H1 (cell line): ENCODE measurements at regions not wholly inside any gene's neighbourhood (a gene's known extent, or its start where the extent isn't known, plus 50 kb on each side); places are given as distances from the start of the nearest gene placed in this dataset.

Experiments
- CTCF ChIA-PET: fragments of 300-600 bp; sonication (Branson Sonifier 250); formaldehyde crosslinking; loops from one replicate; lab custom pipeline; 2021; ENCODE audit not compliant: partially characterized antibody; lab: Charles Lee
- POLR2A ChIA-PET: fragments of 300-600 bp; sonication (Branson Sonifier 250); formaldehyde crosslinking; loops from one replicate; lab custom pipeline; 2021; ENCODE audit warnings: inconsistent platforms; ENCODE audit not compliant: partially characterized antibody; lab: Charles Lee
- DNase-seq, 2 experiments: peaks; one replicate each; pipeline versions ENCODE4 v3.0.0 to v3.0.0-alpha.2; 2010 to 2022; ENCODE audit warnings: low spot score in 2 of 2, low read depth in 1 of 2, mixed read lengths in 1 of 2
- FAIRE-seq: peaks from 2 replicates; lab custom pipeline; 2011; peaks lifted over from hg19 to GRCh38; lab: Jason Lieb, UNC
- H2AFZ ChIP-seq: 2 replicates; pipeline ENCODE4 v1.8.1; 2012; ENCODE audit warnings: low read length, inconsistent platforms
- H2AK5ac ChIP-seq: 2 replicates; pipeline ENCODE4 v1.6.1; 2013; ENCODE audit warnings: low read depth, low read length
- H2BK120ac ChIP-seq: replicated peaks from 2 replicates; pipeline ENCODE3; 2013; ENCODE audit warnings: low read depth, low read length, inconsistent platforms
- H2BK12ac ChIP-seq: 2 replicates; pipeline ENCODE4 v1.6.1; 2013; ENCODE audit warnings: low read depth, low read length
- H2BK15ac ChIP-seq: 2 replicates; pipeline ENCODE4 v1.6.1; 2013; ENCODE audit warnings: low read length
- H2BK20ac ChIP-seq: 2 replicates; pipeline ENCODE4 v1.6.1; 2013; ENCODE audit warnings: low read length
- H2BK5ac ChIP-seq: 2 replicates; pipeline ENCODE4 v1.6.1; 2013; ENCODE audit warnings: low read depth, low read length
- H3K14ac ChIP-seq: 2 replicates; pipeline ENCODE4 v1.6.1; 2013; ENCODE audit warnings: inconsistent platforms; ENCODE audit not compliant: insufficient read length
- H3K18ac ChIP-seq: 2 replicates; pipeline ENCODE4 v1.6.1; 2013; ENCODE audit warnings: low read length; ENCODE audit errors: extremely low read depth
- H3K23ac ChIP-seq: 2 replicates; pipeline ENCODE4 v1.6.1; 2013; ENCODE audit warnings: inconsistent platforms; ENCODE audit not compliant: insufficient read length
- H3K23me2 ChIP-seq: 2 replicates; pipeline ENCODE4 v1.6.1; 2013; ENCODE audit warnings: low read depth, low read length
- H3K27ac ChIP-seq: 2 replicates; pipeline ENCODE4 v1.6.1; 2011; ENCODE audit warnings: low read depth, low read length, inconsistent platforms
- H3K27me3 ChIP-seq, 4 experiments: replicated peaks in 1 of 4; 1 replicate in 1 of 4; 2 replicates in 3 of 4; pipeline versions ENCODE4 v1.6.1 to v1.8.1; 2011 to 2013; ENCODE audit warnings: low read length in 3 of 4, mild to moderate bottlenecking in 3 of 4, inconsistent platforms in 2 of 4, mixed read lengths in 2 of 4, moderate library complexity in 1 of 4; ENCODE audit not compliant: control insufficient read depth in 3 of 4, insufficient read depth in 3 of 4; ENCODE audit errors: extremely low read depth in 1 of 4
- H3K36me3 ChIP-seq, 4 experiments: 2 replicates each; pipeline versions ENCODE4 v1.6.1 to v1.8.1; 2011 to 2013; ENCODE audit warnings: mild to moderate bottlenecking in 4 of 4, low read length in 3 of 4, moderate library complexity in 2 of 4, control low read depth in 1 of 4, inconsistent platforms in 1 of 4; ENCODE audit not compliant: insufficient read depth in 4 of 4, control insufficient read depth in 2 of 4
- H3K4ac ChIP-seq: replicated peaks from 2 replicates; pipeline ENCODE3; 2013; ENCODE audit warnings: low read length, low read depth, mixed read lengths, inconsistent platforms; ENCODE audit not compliant: insufficient read length
- H3K4me1 ChIP-seq, 4 experiments: replicated peaks in 1 of 4; 1 replicate in 1 of 4; 2 replicates in 3 of 4; pipeline versions ENCODE4 v1.6.1 to v1.8.1; 2011 to 2013; ENCODE audit warnings: low read length in 3 of 4, inconsistent platforms in 2 of 4, mixed read lengths in 1 of 4; ENCODE audit not compliant: insufficient read depth in 4 of 4, control insufficient read depth in 3 of 4
- H3K4me2 ChIP-seq, 2 experiments: 2 replicates each; pipeline versions ENCODE4 v1.6.1 to v1.8.1; 2011 to 2013; ENCODE audit warnings: low read depth in 2 of 2, low read length in 2 of 2, control low read depth in 1 of 2, inconsistent platforms in 1 of 2, mild to moderate bottlenecking in 1 of 2; ENCODE audit not compliant: insufficient read depth in 1 of 2
- H3K4me3 ChIP-seq, 4 experiments: fragments of 200-600, 300-600 bp in 1 of 4; sonication (generic), shearing (Covaris generic), sonication (Bioruptor Twin) in 1 of 4; 2 replicates each; pipeline versions ENCODE4 v1.5.1 to v1.8.1; 2011 to 2016; ENCODE audit warnings: low read length in 4 of 4, low read depth in 3 of 4, control low read depth in 2 of 4, inconsistent platforms in 2 of 4, mild to moderate bottlenecking in 2 of 4, mixed read lengths in 1 of 4, moderate library complexity in 1 of 4; ENCODE audit not compliant: insufficient read depth in 2 of 4; ENCODE audit errors: extremely low read depth in 1 of 4
- H3K56ac ChIP-seq: replicated peaks from 2 replicates; pipeline ENCODE3; 2013; ENCODE audit warnings: low read depth, mild to moderate bottlenecking, mixed read lengths, low read length, inconsistent platforms; ENCODE audit not compliant: insufficient read length
- H3K79me1 ChIP-seq: 2 replicates; pipeline ENCODE4 v1.6.1; 2013; ENCODE audit warnings: low read depth, low read length, control low read depth
- H3K79me2 ChIP-seq, 2 experiments: 2 replicates each; pipeline versions ENCODE4 v1.6.1 to v1.8.1; 2012 to 2013; ENCODE audit warnings: low read length in 2 of 2, mild to moderate bottlenecking in 2 of 2, inconsistent platforms in 1 of 2; ENCODE audit not compliant: insufficient read depth in 2 of 2, control insufficient read depth in 1 of 2
- H3K9ac ChIP-seq, 4 experiments: replicated peaks in 1 of 4; 1 replicate in 1 of 4; 2 replicates in 3 of 4; pipeline versions ENCODE4 v1.6.1 to v1.8.1; 2011 to 2013; ENCODE audit warnings: low read depth in 3 of 4, low read length in 3 of 4, control low read depth in 2 of 4, mild to moderate bottlenecking in 2 of 4, moderate library complexity in 2 of 4, inconsistent platforms in 1 of 4; ENCODE audit errors: extremely low read depth in 1 of 4
- H3K9me3 ChIP-seq, 2 experiments: 2 replicates each; pipeline versions ENCODE4 v1.6.1 to v1.8.1; 2012 to 2013; ENCODE audit warnings: mild to moderate bottlenecking in 2 of 2, moderate library complexity in 2 of 2, control low read depth in 1 of 2, inconsistent platforms in 1 of 2, low read depth in 1 of 2, low read length in 1 of 2, mixed read lengths in 1 of 2; ENCODE audit not compliant: insufficient read depth in 2 of 2
- H4K20me1 ChIP-seq, 2 experiments: replicated peaks in 1 of 2; 2 replicates each; pipeline versions ENCODE3 to v1.8.1; 2011 to 2013; ENCODE audit warnings: inconsistent platforms in 2 of 2, low read length in 2 of 2, mild to moderate bottlenecking in 1 of 2; ENCODE audit not compliant: insufficient read depth in 2 of 2, control insufficient read depth in 1 of 2
- H4K5ac ChIP-seq: 2 replicates; pipeline ENCODE4 v1.6.1; 2013; ENCODE audit warnings: low read length, low read depth, mixed read lengths, inconsistent platforms; ENCODE audit not compliant: insufficient read length
- H4K8ac ChIP-seq: 2 replicates; pipeline ENCODE4 v1.8.0; 2013; ENCODE audit warnings: mild to moderate bottlenecking, moderate library complexity, low read length, inconsistent platforms; ENCODE audit not compliant: insufficient read depth; ENCODE audit errors: extremely low read depth
- H4K91ac ChIP-seq: replicated peaks from 2 replicates; pipeline ENCODE3; 2013; ENCODE audit warnings: low read length, mixed read lengths, inconsistent platforms; ENCODE audit not compliant: insufficient read length
- EGR1 ChIP-seq: IDR thresholded peaks from 2 replicates; pipeline ENCODE4 v1.6.1; 2011; ENCODE audit warnings: low read depth, low read length, borderline replicate concordance
- EP300 ChIP-seq, 2 experiments: IDR thresholded peaks; 1 replicate in 1 of 2; 2 replicates in 1 of 2; pipeline ENCODE4 v1.6.1; 2011 to 2012; ENCODE audit warnings: low read depth in 2 of 2, low read length in 2 of 2, mild to moderate bottlenecking in 2 of 2, borderline replicate concordance in 1 of 2, inconsistent platforms in 1 of 2, moderate library complexity in 1 of 2
- GABPA ChIP-seq: IDR thresholded peaks from 2 replicates; pipeline ENCODE4 v1.6.1; 2011; ENCODE audit warnings: mild to moderate bottlenecking, low read length, moderate library complexity, borderline replicate concordance; ENCODE audit not compliant: insufficient read depth
- GTF2F1 ChIP-seq: IDR thresholded peaks from 2 replicates; pipeline ENCODE4 v1.6.1; 2012; ENCODE audit warnings: low read depth, low read length, improper control_type of control experiment, borderline replicate concordance
- HDAC2 ChIP-seq, 2 experiments: fragments of 300-600 bp in 1 of 2; sonication (generic) in 1 of 2; IDR thresholded peaks; 2 replicates each; pipeline ENCODE4 v1.6.1; 2011 to 2012; ENCODE audit warnings: low read depth in 2 of 2, low read length in 2 of 2, mild to moderate bottlenecking in 2 of 2, moderate library complexity in 2 of 2, borderline replicate concordance in 1 of 2, inconsistent platforms in 1 of 2
- JUN ChIP-seq: IDR thresholded peaks from 2 replicates; pipeline ENCODE4 v1.6.1; 2011; ENCODE audit warnings: low read depth, mild to moderate bottlenecking, improper control_type of control experiment, low read length
- RBBP5 ChIP-seq: IDR thresholded peaks from 2 replicates; pipeline ENCODE4 v1.7.1; 2012; ENCODE audit warnings: low read depth, mild to moderate bottlenecking, inconsistent platforms, low read length, moderate library complexity, borderline replicate concordance
- RNF2 ChIP-seq: fragments of 200-900, 300-1000 bp; sonication (generic); IDR thresholded peaks from 2 replicates; pipeline ENCODE4 v1.7.1; 2016; ENCODE audit warnings: borderline replicate concordance, low read depth, mild to moderate bottlenecking, antibody characterized with exemption, low read length; ENCODE audit not compliant: poor library complexity, severe bottlenecking; ENCODE audit errors: missing control alignments
- SIRT6 ChIP-seq: IDR thresholded peaks from one replicate; pipeline ENCODE4 v1.7.1; 2012; ENCODE audit warnings: low read length, inconsistent platforms
- SP1 ChIP-seq: IDR thresholded peaks from 2 replicates; pipeline ENCODE4 v1.6.1; 2011; ENCODE audit warnings: low read depth, low read length
- SP4 ChIP-seq: IDR thresholded peaks from 2 replicates; pipeline ENCODE4 v1.6.1; 2012; ENCODE audit warnings: low read length, inconsistent platforms
- SRF ChIP-seq: IDR thresholded peaks from 2 replicates; pipeline ENCODE4 v1.6.1; 2011; ENCODE audit warnings: mild to moderate bottlenecking, low read depth, low read length, moderate library complexity
- WGBS, 2 experiments: shearing (Covaris generic) in 1 of 2; methylation state at CpG; one replicate each; pipeline versions ENCODE4 v1.1.6 to v1.1.7; 2013 to 2015; ENCODE audit warnings: low lambda C conversion rate in 2 of 2, mixed read lengths in 2 of 2, inconsistent platforms in 1 of 2, low coverage in 1 of 2, missing lambda C conversion rate in 1 of 2; ENCODE audit not compliant: insufficient replicate concordance in 2 of 2, insufficient coverage in 1 of 2, insufficient read length in 1 of 2; ENCODE audit errors: extremely low coverage in 1 of 2, missing lambda C conversion rate in 1 of 2; 5-methylcytosine and 5-hydroxymethylcytosine counted together

GRCh38 chr1:148363439-148363810, 119.7 kb downstream of the PPIAL4G start:
- H3K27ac ChIP-seq, result no peak overlapping the region
- H3K18ac ChIP-seq, result no peak overlapping the region
- WGBS, 2 experiments, result 86% methylated on average over 2 of the region's 2 CpGs; no CpG with 5 or more reads in 1 of the 2 experiments
- no peak overlapping the region; a peak in 1 of 4 replicates for H3K4me2 ChIP-seq
- no peak overlapping the region for H2AFZ ChIP-seq
- no peaks in the 10 kb centered on the region for H3K79me1 ChIP-seq
- no peak overlapping the region for H3K14ac ChIP-seq
- H2BK15ac ChIP-seq, result no peak overlapping the region
- no peak overlapping the region for H3K4ac ChIP-seq
- no peak overlapping the region for H3K56ac ChIP-seq
- no peak overlapping the region for H2BK5ac ChIP-seq
- no peak for DNase-seq
- no peak overlapping the region for H3K23ac ChIP-seq
- no peak overlapping the region for H3K4me3 ChIP-seq
- no peak overlapping the region for H2BK12ac ChIP-seq
- no peak overlapping the region for H2BK20ac ChIP-seq
- H4K5ac ChIP-seq, result no peak overlapping the region
- no peak overlapping the region for H4K8ac ChIP-seq
- peaks cover 0 to 6% (median 2%) of the 10 kb centered on the region in 4 experiments; a peak in 3 of 7 replicates for H3K4me1 ChIP-seq
- POLR2A ChIA-PET, result no interaction called here
- FAIRE-seq, result no peak
- no peak overlapping the region for H2AK5ac ChIP-seq
- H3K79me2 ChIP-seq, result no peaks in the 10 kb centered on the region
- H3K9ac ChIP-seq, result no peak overlapping the region
- CTCF ChIA-PET, result interaction anchor here (1.2 to 2.2 kb wide), 3 partner anchors 9 to 12 kb away, joined by 4 to 12 read pairs (median 6); no protein-coding TSS in a partner anchor
- no peak overlapping the region for H4K91ac ChIP-seq
- H3K36me3 ChIP-seq, result no peaks in the 10 kb centered on the region
- H2BK120ac ChIP-seq, result no peak overlapping the region
- no peaks in the 10 kb centered on the region for H3K9me3 ChIP-seq
- peaks cover 0 to 8% (median 5%) of the 10 kb centered on the region in 4 experiments; a peak in 3 of 7 replicates for H3K27me3 ChIP-seq
- H4K20me1 ChIP-seq, result no peaks in the 10 kb centered on the region
- peaks cover 11% of the 10 kb centered on the region for H3K23me2 ChIP-seq
- TF ChIP-seq GABPA, result no peak
- TF ChIP-seq RBBP5, result no peak
- no peak for TF ChIP-seq SP1
- TF ChIP-seq RNF2, result no peak
- TF ChIP-seq HDAC2 (IDR thresholded peaks at IDR 0.05; ENCODE audit: borderline replicate concordance in 1 of 2, low read depth in 2 of 2, low read length in 2 of 2), result no peak
- no peak for TF ChIP-seq EP300 (IDR thresholded peaks at IDR 0.05; ENCODE audit: borderline replicate concordance in 1 of 2, low read depth in 2 of 2, low read length in 2 of 2)
- TF ChIP-seq EGR1, result no peak
- TF ChIP-seq SIRT6, result no peak
- no peak for TF ChIP-seq SP4
- no peak for TF ChIP-seq SRF
- TF ChIP-seq GTF2F1, result no peak
- no peak for TF ChIP-seq JUN
